NT2/D1 (cell line): ENCODE measurements at regions not wholly inside any gene's neighbourhood (a gene's known extent, or its start where the extent isn't known, plus 50 kb on each side); places are given as distances from the start of the nearest gene placed in this dataset.
A peak's percentile ranks its signal among the peaks of the same experiment; 100 is the strongest.

Experiments
- DNase-seq: peaks from one replicate; pipeline ENCODE4 v3.0.0-alpha.2; 2011; ENCODE audit warnings: low read depth, low spot score
- H3K27me3 ChIP-seq: 2 replicates; pipeline ENCODE4 v1.6.0; 2011; ENCODE audit warnings: mild to moderate bottlenecking; ENCODE audit not compliant: insufficient read length, insufficient read depth
- H3K36me3 ChIP-seq: 2 replicates; pipeline ENCODE4 v1.6.1; 2011; ENCODE audit warnings: mild to moderate bottlenecking, low read length, mixed read lengths; ENCODE audit not compliant: insufficient read depth, insufficient read length
- H3K4me1 ChIP-seq: 2 replicates; pipeline ENCODE4 v1.5.1; 2011; ENCODE audit not compliant: insufficient read depth, insufficient read length
- H3K4me3 ChIP-seq: 2 replicates; pipeline ENCODE4 v1.5.1; 2011; ENCODE audit warnings: low read depth; ENCODE audit not compliant: insufficient read length
- H3K9ac ChIP-seq: 2 replicates; pipeline ENCODE4 v1.6.0; 2011; ENCODE audit warnings: low read depth; ENCODE audit not compliant: insufficient read length
- H3K9me3 ChIP-seq: 2 replicates; pipeline ENCODE4 v1.5.1; 2011; ENCODE audit warnings: mild to moderate bottlenecking, low read length; ENCODE audit not compliant: insufficient read depth
- SUZ12 ChIP-seq: IDR thresholded peaks from 2 replicates; pipeline ENCODE4 v1.6.1; 2011; ENCODE audit not compliant: insufficient read length, insufficient read depth; ENCODE audit errors: extremely low read depth
- YY1 ChIP-seq: IDR thresholded peaks from 2 replicates; pipeline ENCODE4 v1.6.1; 2011; ENCODE audit not compliant: insufficient read length, insufficient read depth
- ZNF274 ChIP-seq: IDR thresholded peaks from 2 replicates; pipeline ENCODE4 v1.6.1; 2011; ENCODE audit warnings: mild to moderate bottlenecking, low read depth, low read length

- Histone ChIP-seq H3K36me3 (no peaks in the 10 kb centered on the region), H3K9ac (no peak overlapping the region), H3K27me3 (no peaks in the 10 kb centered on the region), H3K9me3 (peaks cover 12% of the 10 kb centered on the region; the same call in 1 of the 2 replicates), H3K4me1 (no peaks in the 10 kb centered on the region), H3K4me3 (no peak overlapping the region)
- TF ChIP-seq ZNF274 (no peak), YY1 (no peak), SUZ12 (no peak)
- DNase-seq: no peak
These were observed 54.7 kb upstream of the XCR1 start for GRCh38 chr3:46082021-46082420.

DNA sequence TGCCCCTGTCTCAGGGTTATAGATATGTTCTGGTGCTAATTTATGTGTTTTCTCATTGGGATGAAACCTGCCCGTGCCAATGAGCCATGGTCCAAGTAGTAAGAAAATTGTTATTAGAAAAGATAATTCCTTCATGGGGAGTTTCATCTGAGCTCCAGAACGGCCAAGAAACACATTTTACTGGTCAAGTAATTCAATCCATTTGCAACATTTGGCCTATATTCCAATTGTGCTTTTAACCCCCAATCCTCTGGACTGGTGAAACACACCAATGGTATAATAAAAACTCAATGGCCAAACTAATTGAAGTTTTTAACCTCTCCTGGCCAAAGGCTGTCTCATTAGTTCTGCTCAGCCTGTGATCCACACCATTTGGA lies 53.7 kb upstream of the XCR1 start:
- H3K4me1 ChIP-seq: no peaks in the 10 kb centered on the region
- no peak overlapping the region for H3K9ac ChIP-seq

DNA sequence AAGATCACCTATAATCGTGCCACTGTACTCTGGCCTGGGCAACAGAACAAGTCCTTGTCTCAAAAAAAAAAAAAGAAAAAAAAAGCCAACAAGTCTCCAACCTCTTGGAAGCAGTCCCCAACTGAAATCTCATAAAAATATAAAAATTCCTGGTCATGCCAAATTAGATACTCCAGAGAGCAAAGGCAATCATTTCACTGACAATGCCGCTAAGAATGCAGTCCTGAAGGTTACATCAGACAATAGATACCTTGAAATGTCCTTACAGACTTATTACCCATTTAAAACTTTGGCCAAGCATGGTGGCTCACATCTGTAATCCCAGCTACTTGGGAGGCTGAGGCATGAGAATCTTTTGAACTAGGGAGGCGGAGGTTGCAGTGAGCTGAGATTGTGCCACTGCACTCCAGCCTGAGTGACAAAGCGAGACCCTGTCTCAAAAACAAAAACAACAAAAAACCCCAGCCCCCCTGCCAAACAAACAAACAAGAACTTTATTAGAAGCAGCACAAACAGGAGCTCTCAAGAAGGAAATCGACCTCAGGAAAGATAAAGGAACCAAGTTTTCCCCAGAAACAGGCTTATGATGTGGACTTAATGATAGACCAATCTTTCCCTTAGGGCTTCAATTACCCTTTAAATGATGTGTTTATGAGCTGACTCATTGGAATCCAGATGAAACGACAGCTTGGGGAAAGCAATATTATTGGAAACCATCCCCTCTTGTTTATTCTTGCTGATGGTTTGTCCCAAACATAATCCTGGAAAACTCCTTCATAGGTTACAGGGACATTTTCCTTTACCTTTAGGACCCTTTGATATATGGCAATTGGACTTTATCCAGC lies 53.1 kb upstream of the XCR1 start:
- no peak overlapping the region for H3K9ac ChIP-seq
- TF ChIP-seq YY1 (no peak), ZNF274 (no peak), SUZ12 (no peak)
- H3K9me3 ChIP-seq: peaks cover 16% of the 10 kb centered on the region; the same call in 1 of the 2 replicates
- no peak for DNase-seq
- no peak overlapping the region for H3K4me3 ChIP-seq
- H3K27me3 ChIP-seq: no peaks in the 10 kb centered on the region
- no peaks in the 10 kb centered on the region for H3K4me1 ChIP-seq
- H3K36me3 ChIP-seq: no peaks in the 10 kb centered on the region

More for the DNA sequence above, 53.7 kb upstream of the XCR1 start:
- TF ChIP-seq YY1 (no peak), ZNF274 (no peak), SUZ12 (no peak)
- no peak overlapping the region for H3K4me3 ChIP-seq
- H3K9me3 ChIP-seq: peaks cover 16% of the 10 kb centered on the region; the same call in 1 of the 2 replicates
- no peaks in the 10 kb centered on the region for H3K36me3 ChIP-seq
- no peaks in the 10 kb centered on the region for H3K27me3 ChIP-seq
- no peak for DNase-seq

DNA sequence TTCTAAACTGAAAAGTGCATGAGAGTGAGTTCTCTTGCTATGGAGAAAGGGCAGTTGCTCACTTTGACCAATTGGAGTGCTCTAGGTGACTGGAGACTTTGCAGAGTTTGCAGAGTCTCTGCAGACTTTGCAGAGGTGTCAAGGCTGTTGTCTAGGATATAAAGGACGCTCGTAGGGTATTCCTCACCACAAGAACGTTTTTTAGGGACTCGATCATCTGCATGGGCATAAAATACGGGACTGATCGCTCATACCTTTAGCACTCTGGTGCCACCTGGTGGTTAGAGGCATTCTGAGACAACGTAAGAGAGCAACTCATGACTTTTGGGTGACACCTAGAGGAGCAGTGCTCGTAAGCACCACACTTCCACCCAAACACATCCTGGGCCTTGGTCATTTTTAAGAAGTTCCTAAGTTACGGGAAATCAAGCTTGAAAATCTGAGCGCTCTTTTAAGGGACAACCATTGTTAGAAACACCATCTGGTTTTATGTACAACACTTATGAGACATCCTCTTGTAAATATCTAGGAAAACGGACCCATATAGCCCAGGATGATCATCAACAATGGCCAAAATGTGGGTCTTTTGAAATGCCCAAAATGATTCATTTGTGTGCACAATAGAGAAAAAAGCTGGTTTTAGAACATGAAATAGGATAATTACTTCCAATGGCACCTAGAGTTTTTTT lies 51.6 kb upstream of the XCR1 start:
- no peaks in the 10 kb centered on the region for H3K4me1 ChIP-seq

More for the DNA sequence above, 51.6 kb upstream of the XCR1 start:
- TF ChIP-seq ZNF274: no peak
- TF ChIP-seq SUZ12: no peak
- no peak for TF ChIP-seq YY1
- Histone ChIP-seq H3K36me3 (no peaks in the 10 kb centered on the region), H3K9me3 (peaks cover 16% of the 10 kb centered on the region; the same call in 1 of the 2 replicates), H3K27me3 (no peaks in the 10 kb centered on the region), H3K4me3 (no peak overlapping the region), H3K9ac (no peak overlapping the region)
- DNase-seq: peak; percentile 97
